ENCODE measurements at regions not wholly inside any gene's neighbourhood (a gene's known extent, or its start where the extent isn't known, plus 50 kb on each side); places are given as distances from the start of the nearest gene placed in this dataset.

DNA sequence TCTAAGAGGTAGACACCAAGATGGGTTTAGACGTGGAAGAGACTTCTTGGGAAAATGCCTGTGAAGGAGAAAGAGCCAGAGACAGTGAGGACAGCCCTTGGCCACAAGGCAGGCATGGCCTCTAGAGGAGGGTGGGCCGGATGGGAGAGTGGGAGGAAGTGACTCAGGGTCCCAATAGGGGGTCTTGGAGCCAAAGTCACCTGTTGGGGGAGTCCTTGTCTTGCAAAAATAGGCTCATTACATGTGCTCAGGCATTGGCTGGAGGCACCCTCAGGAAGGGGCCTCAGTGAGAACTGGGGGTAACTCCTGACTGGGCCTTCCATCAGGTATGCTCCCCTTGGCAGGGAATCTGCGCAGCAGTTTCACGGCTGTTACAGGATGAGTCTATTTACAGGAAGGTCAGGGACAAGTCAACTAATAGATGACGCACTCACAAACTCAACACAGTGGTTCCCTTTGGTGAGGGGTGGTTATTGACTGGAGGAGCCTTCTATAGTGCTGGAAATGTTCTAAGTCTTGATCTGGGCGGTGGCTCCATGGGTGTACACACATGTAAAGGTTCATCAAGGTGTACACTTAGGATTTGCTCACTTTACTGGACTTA, 259.6 kb downstream of the XXYLT1 start:
- no peak for DNase-seq
- Mint-ChIP-seq H3K4me1 (peaks cover 19% of the 10 kb centered on the region), H3K36me3 (ENCODE audit: low read depth) (no peaks in the 10 kb centered on the region), H3K4me3 (no peak overlapping the region), H3K27ac (no peak overlapping the region), H3K27me3 (ENCODE audit: low read depth, poor library complexity) (peaks cover 25% of the 10 kb centered on the region), H3K9me3 (peaks cover 34% of the 10 kb centered on the region)
- TF ChIP-seq CTCF (IDR thresholded peaks at IDR 0.05): no peak

- DNase-seq: no peak
- H3K4me3 Mint-ChIP-seq: no peak overlapping the region
- H3K36me3 Mint-ChIP-seq (ENCODE audit: low read depth): no peaks in the 10 kb centered on the region
- peaks cover 18% of the 10 kb centered on the region for H3K4me1 Mint-ChIP-seq
- peaks cover 35% of the 10 kb centered on the region for H3K9me3 Mint-ChIP-seq
- peaks cover 24% of the 10 kb centered on the region for H3K27me3 Mint-ChIP-seq (ENCODE audit: low read depth, poor library complexity)
- no peak for TF ChIP-seq CTCF (IDR thresholded peaks at IDR 0.05)
- H3K27ac Mint-ChIP-seq: no peak overlapping the region
These were observed 258.9 kb downstream of the XXYLT1 start for GRCh38 chr3:195012100-195012499.

DNA sequence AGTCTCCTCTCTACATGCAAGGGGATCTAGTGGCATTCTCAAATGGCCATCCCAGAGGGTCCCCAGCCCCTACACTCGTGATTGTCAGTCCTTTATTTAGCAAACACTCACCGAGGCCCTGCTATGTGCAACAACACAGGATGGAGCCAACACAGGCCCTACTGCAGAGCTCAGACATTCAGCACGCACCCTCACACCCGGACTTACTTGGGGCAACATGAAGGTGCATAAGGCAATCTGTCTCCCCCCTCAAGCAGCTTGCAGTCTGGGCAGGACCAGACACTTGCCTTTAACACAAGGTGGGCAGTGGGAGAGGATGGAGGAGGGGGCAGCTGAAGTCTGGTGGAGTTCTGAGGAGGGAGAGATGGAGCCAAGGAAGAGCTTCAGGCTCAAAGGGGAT, 258.4 kb downstream of the XXYLT1 start:
- no peak for DNase-seq
- H3K4me1 Mint-ChIP-seq: peaks cover 13% of the 10 kb centered on the region
- no peak overlapping the region for H3K4me3 Mint-ChIP-seq
- peaks cover 25% of the 10 kb centered on the region for H3K27me3 Mint-ChIP-seq (ENCODE audit: low read depth, poor library complexity)
- H3K9me3 Mint-ChIP-seq: peaks cover 30% of the 10 kb centered on the region
- TF ChIP-seq CTCF (IDR thresholded peaks at IDR 0.05): no peak
- no peaks in the 10 kb centered on the region for H3K36me3 Mint-ChIP-seq (ENCODE audit: low read depth)
- H3K27ac Mint-ChIP-seq: no peak overlapping the region

DNA sequence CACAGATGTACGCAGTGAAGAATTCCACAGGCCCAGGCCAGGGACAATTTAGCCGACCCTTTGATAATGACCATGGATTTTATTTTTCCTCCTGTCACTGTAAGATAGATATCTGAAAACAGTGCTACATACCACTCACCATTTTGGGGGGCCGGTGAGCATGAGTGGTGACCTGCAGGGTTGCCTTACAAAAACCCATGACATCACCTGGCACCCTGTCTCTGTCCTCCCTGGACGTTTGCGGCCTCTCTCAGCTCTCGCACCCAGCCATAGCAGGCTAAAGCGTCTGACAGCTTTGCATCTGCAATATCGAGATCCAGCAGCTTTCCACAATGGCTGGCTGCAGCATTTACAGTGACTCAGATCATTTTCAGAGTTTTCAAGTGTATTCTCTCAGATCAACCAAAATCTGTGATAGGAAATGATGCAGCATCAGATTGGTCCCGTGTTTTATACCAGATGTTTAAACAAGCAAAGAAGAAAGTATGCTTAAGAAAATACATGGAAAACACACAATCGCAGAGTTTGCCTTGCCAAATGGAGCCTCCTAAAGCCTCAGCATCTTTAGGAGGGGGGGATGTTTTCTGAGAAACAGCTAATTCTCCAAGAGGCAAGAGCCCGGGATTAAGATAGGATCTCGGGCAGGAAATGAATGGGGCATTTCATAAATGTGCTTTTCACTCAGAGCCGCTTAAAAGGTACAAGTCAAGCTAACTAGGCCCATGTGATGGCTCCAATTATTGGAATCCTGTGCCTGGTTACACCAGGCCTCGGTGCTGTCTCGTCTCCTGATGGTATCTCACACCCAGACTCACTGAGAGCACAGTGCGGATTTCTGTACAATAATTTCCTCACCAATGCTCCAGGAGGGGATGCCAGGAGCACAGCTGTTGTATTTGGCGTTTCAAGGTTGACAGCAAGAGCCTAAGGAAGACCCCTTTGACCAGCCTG, 257.3 kb downstream of the XXYLT1 start:
- no peak overlapping the region for H3K4me3 Mint-ChIP-seq
- no peak for DNase-seq
- peaks cover 14% of the 10 kb centered on the region for H3K4me1 Mint-ChIP-seq
- peaks cover 22% of the 10 kb centered on the region for H3K9me3 Mint-ChIP-seq
- no peak overlapping the region for H3K27ac Mint-ChIP-seq
- TF ChIP-seq CTCF (IDR thresholded peaks at IDR 0.05): no peak
- H3K27me3 Mint-ChIP-seq (ENCODE audit: low read depth, poor library complexity): peaks cover 24% of the 10 kb centered on the region
- no peaks in the 10 kb centered on the region for H3K36me3 Mint-ChIP-seq (ENCODE audit: low read depth)

DNA sequence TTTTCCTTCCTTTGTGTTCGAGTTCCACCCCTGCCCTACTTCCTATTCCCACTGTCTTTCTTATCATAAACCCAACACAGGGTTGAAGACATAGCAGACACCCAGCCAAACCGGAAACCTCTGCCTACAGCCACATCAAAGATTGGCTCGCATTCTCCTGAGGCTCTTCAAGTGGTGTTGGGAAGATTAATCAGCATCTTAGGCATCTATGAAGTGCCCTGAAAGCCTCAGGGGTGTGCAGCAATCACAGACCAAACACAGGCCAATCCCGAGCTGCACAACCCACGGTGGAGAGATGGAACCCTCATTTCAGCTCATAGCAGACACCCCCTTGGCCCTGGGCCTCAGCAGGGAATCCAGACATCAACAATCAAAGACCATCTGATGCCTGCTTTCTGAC, 255.9 kb downstream of the XXYLT1 start:
- Mint-ChIP-seq H3K27me3 (ENCODE audit: low read depth, poor library complexity) (peaks cover 27% of the 10 kb centered on the region), H3K4me1 (peaks cover 14% of the 10 kb centered on the region), H3K36me3 (ENCODE audit: low read depth) (no peaks in the 10 kb centered on the region), H3K4me3 (no peak overlapping the region), H3K9me3 (peaks cover 14% of the 10 kb centered on the region), H3K27ac (no peak overlapping the region)
- no peak for TF ChIP-seq CTCF (IDR thresholded peaks at IDR 0.05)
- DNase-seq: no peak

All from nephron progenitor cell (in vitro differentiated cells).